ENCODE measurements at regions not wholly inside any gene's neighbourhood (a gene's known extent, or its start where the extent isn't known, plus 50 kb on each side); places are given as distances from the start of the nearest gene placed in this dataset.

- TF ChIP-seq EZH2 (IDR thresholded peaks at IDR 0.05; ENCODE audit: borderline replicate concordance, low read length) (no peak), CTCF (IDR thresholded peaks at IDR 0.05; ENCODE audit: low read length) (no peak)
Measured at GRCh38 chr10:94178475-94179253, 184.1 kb downstream of the NOC3L start.

Data from OCI-LY1 (cell line).